Testis (tissue), 2 donors: ENCODE measurements at regions not wholly inside any gene's neighbourhood (a gene's known extent, or its start where the extent isn't known, plus 50 kb on each side); places are given as distances from the start of the nearest gene placed in this dataset.

Experiments used
- POLR2A ChIP-seq: fragments of 450-650 bp; IDR thresholded peaks from one replicate; pipeline ENCODE4 v1.6.1; 2017; ENCODE audit warnings: antibody characterized with exemption, mild to moderate bottlenecking, moderate library complexity
- TF ChIP-seq, protein P1 (sequence below), 3 experiments: fragments of 450-650 bp in 2 of 3; fragments of 200-600 bp in 1 of 3; sonication (generic) in 1 of 3; IDR thresholded peaks; one replicate each; pipeline ENCODE4 v1.5.1; 2016 to 2019; ENCODE audit warnings: antibody characterized with exemption in 3 of 3, mild to moderate bottlenecking in 2 of 3, moderate library complexity in 1 of 3

- TF ChIP-seq, protein P1, sequence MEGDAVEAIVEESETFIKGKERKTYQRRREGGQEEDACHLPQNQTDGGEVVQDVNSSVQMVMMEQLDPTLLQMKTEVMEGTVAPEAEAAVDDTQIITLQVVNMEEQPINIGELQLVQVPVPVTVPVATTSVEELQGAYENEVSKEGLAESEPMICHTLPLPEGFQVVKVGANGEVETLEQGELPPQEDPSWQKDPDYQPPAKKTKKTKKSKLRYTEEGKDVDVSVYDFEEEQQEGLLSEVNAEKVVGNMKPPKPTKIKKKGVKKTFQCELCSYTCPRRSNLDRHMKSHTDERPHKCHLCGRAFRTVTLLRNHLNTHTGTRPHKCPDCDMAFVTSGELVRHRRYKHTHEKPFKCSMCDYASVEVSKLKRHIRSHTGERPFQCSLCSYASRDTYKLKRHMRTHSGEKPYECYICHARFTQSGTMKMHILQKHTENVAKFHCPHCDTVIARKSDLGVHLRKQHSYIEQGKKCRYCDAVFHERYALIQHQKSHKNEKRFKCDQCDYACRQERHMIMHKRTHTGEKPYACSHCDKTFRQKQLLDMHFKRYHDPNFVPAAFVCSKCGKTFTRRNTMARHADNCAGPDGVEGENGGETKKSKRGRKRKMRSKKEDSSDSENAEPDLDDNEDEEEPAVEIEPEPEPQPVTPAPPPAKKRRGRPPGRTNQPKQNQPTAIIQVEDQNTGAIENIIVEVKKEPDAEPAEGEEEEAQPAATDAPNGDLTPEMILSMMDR (IDR thresholded peaks at IDR 0.05) = no peak
- no peak for TF ChIP-seq POLR2A
These were observed 499.0 kb downstream of the CPS1 start for GRCh38 chr2:211055438-211055837.
